Neural progenitor cell (in vitro differentiated cells): ENCODE measurements at regions not wholly inside any gene's neighbourhood (a gene's known extent, or its start where the extent isn't known, plus 50 kb on each side); places are given as distances from the start of the nearest gene placed in this dataset.

ENCODE experiments used
- DNase-seq: peaks from one replicate; pipeline ENCODE4 v3.0.0-alpha.2; 2016; ENCODE audit warnings: low spot score
- H2AFZ ChIP-seq: fragments of 200-600 bp; sonication (generic); replicated peaks from 2 replicates; pipeline ENCODE4 v1.6.1; 2016; ENCODE audit warnings: antibody characterized with exemption
- H3F3A ChIP-seq: fragments of 200-600 bp; sonication (generic); 2 replicates; pipeline ENCODE4 v1.6.1; 2016; ENCODE audit warnings: antibody characterized with exemption, low read depth
- H3K27ac ChIP-seq: fragments of 200-600 bp; sonication (generic); 2 replicates; pipeline ENCODE4 v1.5.1; 2016; ENCODE audit warnings: mild to moderate bottlenecking
- H3K27me3 ChIP-seq: fragments of 200-600 bp; sonication (generic); 2 replicates; pipeline ENCODE4 v1.6.1; 2016; ENCODE audit warnings: mild to moderate bottlenecking, moderate library complexity
- H3K36me3 ChIP-seq: fragments of 200-600 bp; sonication (generic); 2 replicates; pipeline ENCODE4 v1.5.1; 2016
- H3K4me1 ChIP-seq: fragments of 200-600 bp; sonication (generic); 2 replicates; pipeline ENCODE4 v1.6.1; 2016; ENCODE audit warnings: mixed run types
- H3K4me2 ChIP-seq: fragments of 200-600 bp; sonication (generic); 2 replicates; pipeline ENCODE4 v1.6.1; 2016
- H3K4me3 ChIP-seq: fragments of 200-600 bp; sonication (generic); 2 replicates; pipeline ENCODE4 v1.5.1; 2016
- H3K79me2 ChIP-seq: fragments of 200-600 bp; sonication (generic); 2 replicates; pipeline ENCODE4 v1.6.1; 2016; ENCODE audit warnings: low read depth
- H3K9ac ChIP-seq: fragments of 200-600 bp; sonication (generic); 2 replicates; pipeline ENCODE4 v1.6.1; 2016
- H3K9me3 ChIP-seq: fragments of 200-600 bp; sonication (generic); 2 replicates; pipeline ENCODE4 v1.5.1; 2016; ENCODE audit warnings: low read depth
- H4K20me1 ChIP-seq: fragments of 200-600 bp; sonication (generic); 2 replicates; pipeline ENCODE4 v1.6.1; 2016; ENCODE audit warnings: low read depth
- H3K27ac Mint-ChIP-seq: 3 replicates; pipeline ENCODE4 v1.8.0; 2021; ENCODE audit warnings: mixed read lengths
- H3K27me3 Mint-ChIP-seq: 2 replicates; pipeline ENCODE4 v1.8.0; 2022; ENCODE audit warnings: low read depth, mild to moderate bottlenecking, inconsistent platforms, moderate library complexity, mixed read lengths; ENCODE audit not compliant: insufficient read depth
- H3K36me3 Mint-ChIP-seq: 3 replicates; pipeline ENCODE4 v1.8.0; 2021; ENCODE audit warnings: mixed read lengths
- H3K4me1 Mint-ChIP-seq: 3 replicates; pipeline ENCODE4 v1.8.0; 2021; ENCODE audit warnings: mixed read lengths
- H3K4me3 Mint-ChIP-seq: 3 replicates; pipeline ENCODE4 v1.8.0; 2021; ENCODE audit warnings: mild to moderate bottlenecking, moderate library complexity, mixed read lengths
- H3K9me3 Mint-ChIP-seq: 3 replicates; pipeline ENCODE4 v1.8.0; 2020; ENCODE audit warnings: mixed read lengths
- EZH2 ChIP-seq: fragments of 200-600 bp; sonication (generic); IDR thresholded peaks from 2 replicates; pipeline ENCODE4 v1.6.1; 2017; ENCODE audit warnings: antibody characterized with exemption, mild to moderate bottlenecking, moderate library complexity
- EZH2phosphoT487 ChIP-seq: fragments of 200-600 bp; sonication (generic); IDR thresholded peaks from 2 replicates; pipeline ENCODE4 v1.6.1; 2017; ENCODE audit warnings: antibody characterized with exemption
- TF ChIP-seq, protein P1 (sequence below): fragments of 200-600 bp; sonication (generic); IDR thresholded peaks from 2 replicates; pipeline ENCODE4 v1.5.1; 2017; ENCODE audit warnings: antibody characterized with exemption, mild to moderate bottlenecking

GRCh38 chr6:19377722-19378121 lies 459.4 kb upstream of the ID4 start:
- Mint-ChIP-seq H3K4me3 (no peak overlapping the region), H3K9me3 (peaks cover 3% of the 10 kb centered on the region), H3K36me3 (no peaks in the 10 kb centered on the region), H3K27me3 (peaks cover 2% of the 10 kb centered on the region), H3K27ac (no peak overlapping the region), H3K4me1 (peaks cover 14% of the 10 kb centered on the region)
- no peaks in the 10 kb centered on the region for H3K36me3 ChIP-seq
- no peak overlapping the region for H3K9ac ChIP-seq
- H4K20me1 ChIP-seq: no peaks in the 10 kb centered on the region
- peak overlapping the region; percentile 48 for H2AFZ ChIP-seq
- no peaks in the 10 kb centered on the region for H3K9me3 ChIP-seq
- no peaks in the 10 kb centered on the region for H3K79me2 ChIP-seq
- H3K4me2 ChIP-seq: no peak overlapping the region
- no peak for TF ChIP-seq EZH2
- no peak for TF ChIP-seq EZH2phosphoT487
- TF ChIP-seq, protein P1, sequence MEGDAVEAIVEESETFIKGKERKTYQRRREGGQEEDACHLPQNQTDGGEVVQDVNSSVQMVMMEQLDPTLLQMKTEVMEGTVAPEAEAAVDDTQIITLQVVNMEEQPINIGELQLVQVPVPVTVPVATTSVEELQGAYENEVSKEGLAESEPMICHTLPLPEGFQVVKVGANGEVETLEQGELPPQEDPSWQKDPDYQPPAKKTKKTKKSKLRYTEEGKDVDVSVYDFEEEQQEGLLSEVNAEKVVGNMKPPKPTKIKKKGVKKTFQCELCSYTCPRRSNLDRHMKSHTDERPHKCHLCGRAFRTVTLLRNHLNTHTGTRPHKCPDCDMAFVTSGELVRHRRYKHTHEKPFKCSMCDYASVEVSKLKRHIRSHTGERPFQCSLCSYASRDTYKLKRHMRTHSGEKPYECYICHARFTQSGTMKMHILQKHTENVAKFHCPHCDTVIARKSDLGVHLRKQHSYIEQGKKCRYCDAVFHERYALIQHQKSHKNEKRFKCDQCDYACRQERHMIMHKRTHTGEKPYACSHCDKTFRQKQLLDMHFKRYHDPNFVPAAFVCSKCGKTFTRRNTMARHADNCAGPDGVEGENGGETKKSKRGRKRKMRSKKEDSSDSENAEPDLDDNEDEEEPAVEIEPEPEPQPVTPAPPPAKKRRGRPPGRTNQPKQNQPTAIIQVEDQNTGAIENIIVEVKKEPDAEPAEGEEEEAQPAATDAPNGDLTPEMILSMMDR: no peak
- H3K27ac ChIP-seq: no peak overlapping the region
- H3K27me3 ChIP-seq: no peaks in the 10 kb centered on the region
- no peak overlapping the region for H3K4me3 ChIP-seq
- no peak for DNase-seq
- no peaks in the 10 kb centered on the region for H3K4me1 ChIP-seq
- H3F3A ChIP-seq: no peaks in the 10 kb centered on the region

GRCh38 chr6:19380293-19380692 lies 456.9 kb upstream of the ID4 start:
- H3K36me3 Mint-ChIP-seq: no peaks in the 10 kb centered on the region
- Histone ChIP-seq H3K79me2 (no peaks in the 10 kb centered on the region), H3K9me3 (no peaks in the 10 kb centered on the region), H4K20me1 (no peaks in the 10 kb centered on the region), H3K4me3 (no peak overlapping the region), H3K4me1 (no peaks in the 10 kb centered on the region), H3K9ac (no peak overlapping the region), H3K36me3 (no peaks in the 10 kb centered on the region), H3K4me2 (no peak overlapping the region), H3K27me3 (no peaks in the 10 kb centered on the region), H2AFZ (no peak overlapping the region), H3K27ac (no peak overlapping the region), H3F3A (no peaks in the 10 kb centered on the region)
- no peak overlapping the region for H3K27ac Mint-ChIP-seq
- peaks cover 15% of the 10 kb centered on the region for H3K9me3 Mint-ChIP-seq
- TF ChIP-seq, protein P1: no peak
- no peak for TF ChIP-seq EZH2
- TF ChIP-seq EZH2phosphoT487: no peak
- no peak for DNase-seq
- no peak overlapping the region for H3K4me3 Mint-ChIP-seq
- peaks cover 14% of the 10 kb centered on the region for H3K4me1 Mint-ChIP-seq
- peaks cover 5% of the 10 kb centered on the region for H3K27me3 Mint-ChIP-seq

DNA sequence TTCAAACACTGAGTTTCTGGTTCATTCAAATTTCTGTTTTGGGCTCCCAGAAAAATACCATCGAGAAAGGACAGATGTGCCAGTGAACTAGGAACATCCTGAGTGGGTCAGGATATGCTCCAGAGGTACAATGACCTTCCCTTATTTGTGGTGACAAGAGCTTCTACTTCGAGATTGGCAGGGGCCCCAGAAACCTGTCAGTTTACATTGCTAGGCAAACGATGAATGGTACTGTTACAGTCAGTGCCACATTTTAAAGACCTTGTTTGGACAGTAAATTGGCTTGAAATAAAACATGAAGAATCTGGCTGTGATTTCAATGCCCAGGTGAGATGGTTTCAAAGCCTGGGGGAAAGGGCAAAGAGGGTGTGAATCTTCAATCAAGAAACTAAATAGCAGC lies 454.5 kb upstream of the ID4 start:
- Histone ChIP-seq H3F3A (no peaks in the 10 kb centered on the region), H3K27me3 (no peaks in the 10 kb centered on the region), H3K27ac (no peak overlapping the region), H3K4me2 (no peak overlapping the region), H3K36me3 (no peaks in the 10 kb centered on the region), H3K79me2 (no peaks in the 10 kb centered on the region), H2AFZ (no peak overlapping the region), H3K4me3 (no peak overlapping the region), H3K9ac (no peak overlapping the region), H3K9me3 (no peaks in the 10 kb centered on the region), H4K20me1 (no peaks in the 10 kb centered on the region), H3K4me1 (no peaks in the 10 kb centered on the region)
- Mint-ChIP-seq H3K27me3 (peaks cover 3% of the 10 kb centered on the region), H3K9me3 (peaks cover 15% of the 10 kb centered on the region), H3K36me3 (no peaks in the 10 kb centered on the region), H3K4me3 (no peak overlapping the region), H3K27ac (peak overlapping the region; percentile 7), H3K4me1 (peaks cover 14% of the 10 kb centered on the region)
- TF ChIP-seq EZH2 (no peak), EZH2phosphoT487 (no peak)
- TF ChIP-seq, protein P1: no peak
- no peak for DNase-seq
